HG03280 (cell line): ENCODE measurements at regions not wholly inside any gene's neighbourhood (a gene's known extent, or its start where the extent isn't known, plus 50 kb on each side); places are given as distances from the start of the nearest gene placed in this dataset.

ENCODE experiments used
- ATAC-seq: cut with Tn5 transposase; IDR thresholded peaks from one replicate; pipeline ENCODE4 v1.9.1; 2021; ENCODE audit warnings: mild to moderate bottlenecking, moderate library complexity; ENCODE audit not compliant: unreplicated experiment

DNA sequence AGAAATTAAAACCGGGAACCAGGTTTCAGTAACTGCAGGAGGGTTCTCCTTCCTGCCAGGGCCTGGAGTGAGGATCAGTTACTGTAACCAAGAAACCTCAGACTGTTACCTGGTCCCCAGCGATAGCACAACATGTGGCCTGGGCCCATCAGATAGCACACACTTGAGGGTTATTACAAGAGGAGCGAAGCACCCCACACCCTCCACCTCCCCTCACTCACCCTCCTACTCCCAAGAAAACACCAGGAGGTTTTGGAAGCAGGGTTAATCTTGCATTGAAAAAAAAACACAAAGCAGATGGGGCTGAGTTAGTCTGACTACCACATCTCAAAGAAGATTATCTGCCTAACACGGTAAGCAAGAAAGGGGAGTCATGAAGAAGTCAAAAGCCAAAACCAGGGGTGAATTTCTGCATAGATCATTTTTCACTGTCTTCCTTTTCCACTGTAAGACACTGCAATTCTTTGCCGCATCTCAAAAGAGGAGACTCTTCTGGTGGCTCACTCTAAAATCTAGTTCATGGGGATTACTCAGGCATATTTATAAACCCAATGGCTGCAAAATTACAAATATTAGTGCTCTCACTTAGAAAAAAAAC is 75.9 kb upstream of the DOCK9 start:
- no peak for ATAC-seq

DNA sequence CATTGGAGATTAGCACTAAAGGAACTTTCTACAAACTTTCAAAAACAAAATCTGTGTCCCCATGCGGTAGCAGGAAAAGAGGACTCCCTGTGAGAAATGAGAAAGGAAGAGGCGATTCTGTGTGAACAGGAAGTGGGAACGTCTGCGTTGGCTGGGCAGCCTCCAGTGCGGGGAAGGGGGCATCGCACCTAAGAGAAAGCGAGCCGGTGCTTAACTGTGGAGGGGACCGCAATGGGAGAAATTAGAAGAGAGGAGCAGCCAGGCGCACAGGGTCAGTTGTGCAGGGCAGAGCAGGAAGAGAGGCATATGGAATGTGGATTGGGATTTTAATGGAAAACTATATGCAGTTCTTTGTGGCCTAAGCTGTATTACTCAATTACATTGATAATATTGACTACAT is 77.4 kb upstream of the DOCK9 start:
- ATAC-seq, result no peak

DNA sequence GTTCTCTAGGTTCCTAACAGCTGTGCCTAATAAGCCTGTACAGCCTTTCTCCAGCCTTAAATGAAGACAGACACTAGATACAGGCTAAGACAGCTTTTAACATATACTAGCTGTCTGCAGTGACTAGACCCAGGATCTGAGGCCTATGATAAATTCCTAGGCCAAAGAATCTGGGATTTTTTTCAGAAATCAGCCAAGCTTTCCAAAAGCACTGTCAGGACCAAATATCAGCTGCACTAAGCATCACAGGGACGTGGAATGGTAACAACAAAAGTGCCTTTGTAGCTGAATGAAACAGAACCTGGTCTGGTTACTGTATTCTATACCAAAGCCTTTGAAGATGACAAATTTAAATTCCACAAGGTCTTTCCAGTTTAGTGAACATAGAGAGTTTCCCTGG is 77.9 kb upstream of the DOCK9 start:
- ATAC-seq, result no peak

DNA sequence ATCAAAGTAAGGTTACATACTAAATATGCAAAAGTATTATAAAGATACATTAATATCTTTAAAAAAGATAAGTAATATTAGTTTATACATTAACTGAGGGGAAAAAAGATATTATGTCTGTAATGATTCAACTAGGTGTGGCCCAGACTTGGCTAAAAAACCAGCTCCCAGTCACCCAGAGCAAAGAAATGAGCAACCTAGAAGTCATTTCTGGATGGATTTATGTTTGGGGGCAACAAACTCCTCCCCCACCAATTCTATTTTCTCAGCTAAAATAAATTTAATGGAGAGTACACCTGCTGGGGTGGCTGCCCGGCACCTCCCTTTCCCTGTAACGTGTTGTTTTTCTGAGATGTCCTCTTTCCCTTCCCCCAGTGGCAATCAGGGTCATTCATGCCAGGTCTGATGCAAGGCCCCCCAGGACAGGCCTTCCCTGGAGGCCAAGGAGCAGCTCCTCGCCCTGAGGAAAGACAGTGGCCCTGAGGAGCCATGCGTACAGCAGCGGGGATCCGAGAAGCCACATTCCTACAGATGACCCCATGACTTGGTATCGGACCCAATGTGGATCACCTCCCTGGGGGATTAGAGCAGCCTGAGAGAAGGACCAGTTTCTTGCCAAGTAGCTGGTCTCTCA is 78.6 kb upstream of the DOCK9 start:
- no peak for ATAC-seq

DNA sequence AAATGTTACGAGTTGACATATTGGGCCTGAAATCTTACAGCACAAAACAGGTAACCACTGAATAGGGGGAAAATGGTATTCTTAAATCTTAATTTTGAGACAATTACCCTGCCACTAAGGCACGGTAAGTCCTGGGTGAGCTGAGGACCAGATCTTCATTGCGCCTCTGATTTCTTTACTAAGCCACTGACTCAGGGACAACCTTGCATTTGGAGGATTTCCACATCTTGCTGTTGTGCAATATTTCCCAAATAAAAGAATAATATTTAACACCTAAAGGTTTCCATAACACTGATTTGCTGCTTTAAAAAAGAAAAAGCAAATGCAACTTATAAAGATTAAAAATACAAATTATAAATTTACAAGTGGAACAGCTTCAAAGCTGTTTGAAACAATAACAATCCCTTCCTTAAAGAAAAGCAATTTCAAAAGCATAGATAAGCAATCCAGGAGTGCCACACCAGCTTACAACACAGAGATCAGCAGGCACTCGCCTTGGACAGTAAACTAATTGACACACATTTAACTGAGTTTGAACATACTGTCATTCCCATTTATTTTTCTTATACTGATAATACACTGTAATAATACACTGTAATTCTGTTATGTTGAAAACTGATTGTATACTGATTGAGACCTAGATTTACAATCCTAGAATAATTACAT is 79.6 kb upstream of the DOCK9 start:
- ATAC-seq, result no peak

DNA sequence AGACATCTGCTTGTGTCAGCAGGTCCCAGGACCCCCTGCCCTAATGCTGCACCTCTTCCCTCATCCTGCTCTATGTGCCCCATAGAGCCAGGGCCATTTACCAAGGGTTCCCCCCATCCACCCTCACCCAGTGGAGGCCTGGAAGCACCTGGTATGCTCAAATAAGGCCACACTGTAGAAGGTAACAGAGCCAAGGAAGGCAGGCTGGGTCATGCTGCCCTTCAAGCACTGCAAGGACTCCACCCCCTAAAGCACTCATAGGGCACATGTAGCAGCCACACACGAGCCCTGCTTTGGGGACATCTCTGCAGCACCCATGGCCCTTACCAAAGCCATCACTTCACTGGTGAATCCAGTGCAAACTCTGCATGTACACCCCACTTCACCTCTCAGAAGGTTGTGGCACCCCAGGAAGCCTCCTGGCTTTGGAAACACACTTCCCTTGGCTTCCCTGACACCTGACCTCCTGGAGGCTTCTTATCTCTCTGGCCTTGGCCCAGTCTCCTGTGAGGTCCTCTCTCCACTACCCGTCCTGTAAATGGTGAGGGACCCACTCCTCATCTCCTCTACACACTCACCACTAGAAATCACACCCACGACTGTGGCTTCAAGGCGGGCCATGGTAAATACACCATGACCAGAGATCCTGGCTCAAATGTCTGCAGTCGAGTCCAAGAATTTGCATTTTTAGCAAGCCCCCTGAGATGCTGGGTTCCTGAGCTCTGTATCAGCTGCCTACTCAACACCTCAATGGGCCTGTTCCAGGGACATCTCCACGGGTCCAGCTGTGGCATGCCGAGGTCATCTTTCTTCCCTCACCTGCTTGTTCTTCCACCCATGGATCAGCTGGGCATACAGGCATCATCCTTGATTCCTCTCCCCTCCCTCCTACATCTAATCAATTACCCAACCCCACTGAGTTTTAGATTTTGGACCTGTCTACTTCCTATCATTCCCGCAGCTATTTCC is 80.9 kb upstream of the DOCK9 start:
- no peak for ATAC-seq

DNA sequence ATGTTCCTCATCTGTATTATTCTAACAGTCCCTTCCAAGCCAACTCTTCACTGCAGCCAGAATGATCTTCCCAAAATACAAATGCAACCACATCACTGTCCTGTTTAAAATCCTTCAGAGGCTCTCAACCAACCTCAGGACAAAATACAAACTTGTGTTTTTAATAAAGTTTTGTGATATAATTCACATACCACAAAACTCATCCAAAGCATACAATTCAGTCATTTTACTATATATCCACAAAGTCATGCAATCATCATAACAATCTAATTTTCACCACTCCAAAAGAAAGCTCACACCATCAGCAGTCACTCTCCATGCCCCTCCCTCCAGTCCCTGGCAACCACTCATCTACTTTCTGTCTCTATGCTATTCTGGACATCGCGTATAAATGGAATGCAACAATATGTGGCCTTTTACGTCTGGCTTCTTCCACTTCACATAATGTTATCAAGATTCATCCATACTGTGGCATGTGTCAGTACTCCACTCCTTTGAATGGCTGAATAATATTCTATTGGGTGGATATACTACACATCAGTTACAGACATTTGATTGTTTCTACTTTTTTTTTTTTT is 81.7 kb upstream of the DOCK9 start:
- ATAC-seq, result no peak

DNA sequence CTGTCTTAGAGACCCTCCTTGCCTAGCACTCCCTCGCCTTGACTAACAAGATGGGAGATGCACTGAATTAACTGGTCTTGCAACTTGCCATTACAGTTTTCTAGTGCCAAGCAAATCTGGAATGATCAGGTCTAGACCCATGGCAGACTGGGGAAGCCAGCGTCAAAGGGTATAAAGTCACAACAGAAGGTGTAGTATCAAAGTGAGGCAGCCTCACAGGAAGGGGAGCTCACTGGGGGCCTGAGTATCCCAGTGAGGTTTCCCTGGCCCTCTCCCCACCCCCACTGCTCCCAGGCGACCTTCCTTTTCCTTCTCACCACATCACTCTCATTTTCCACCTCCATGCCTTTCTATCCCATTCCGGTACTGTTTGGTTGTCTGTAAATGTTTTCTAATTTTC is 83.5 kb upstream of the DOCK9 start:
- ATAC-seq, result no peak

DNA sequence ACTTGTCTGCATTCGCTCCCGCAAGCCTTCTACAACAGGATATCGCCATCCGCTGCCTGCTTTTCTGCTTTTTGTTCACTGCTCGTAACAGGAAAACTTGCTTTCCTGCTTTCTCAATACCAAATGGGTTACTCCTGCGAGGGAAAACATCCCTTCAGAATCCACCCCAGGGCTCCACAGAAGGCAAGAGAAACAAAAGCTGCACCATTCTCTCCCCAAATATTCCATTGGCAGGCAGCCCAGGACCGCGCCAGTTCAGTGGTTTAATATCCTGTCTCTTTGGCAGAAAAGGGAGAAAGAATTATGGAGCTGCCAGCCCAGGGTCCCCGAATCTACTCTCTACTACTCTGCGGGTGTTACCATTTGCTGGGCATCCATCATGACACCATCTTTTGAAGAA is 84.7 kb upstream of the DOCK9 start:
- no peak for ATAC-seq

DNA sequence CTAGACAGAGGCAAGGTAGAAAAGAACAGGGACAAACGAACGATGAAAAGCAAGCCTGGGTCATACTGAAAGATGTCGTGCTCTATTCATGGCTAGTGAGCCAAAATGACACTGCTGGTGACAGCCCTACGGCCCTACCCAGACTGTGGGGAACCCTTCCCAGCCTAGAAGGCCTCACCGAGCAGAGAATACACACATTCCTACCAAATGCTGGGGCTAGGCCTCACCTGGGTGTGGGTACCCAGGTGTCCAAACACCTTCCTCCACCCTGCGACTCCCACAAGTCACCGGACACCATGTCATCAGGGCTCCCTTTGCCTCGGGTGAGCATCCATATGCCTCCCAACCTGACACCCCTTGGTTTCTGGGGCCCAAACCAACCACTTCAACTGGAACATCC is 85.3 kb upstream of the DOCK9 start:
- no peak for ATAC-seq

DNA sequence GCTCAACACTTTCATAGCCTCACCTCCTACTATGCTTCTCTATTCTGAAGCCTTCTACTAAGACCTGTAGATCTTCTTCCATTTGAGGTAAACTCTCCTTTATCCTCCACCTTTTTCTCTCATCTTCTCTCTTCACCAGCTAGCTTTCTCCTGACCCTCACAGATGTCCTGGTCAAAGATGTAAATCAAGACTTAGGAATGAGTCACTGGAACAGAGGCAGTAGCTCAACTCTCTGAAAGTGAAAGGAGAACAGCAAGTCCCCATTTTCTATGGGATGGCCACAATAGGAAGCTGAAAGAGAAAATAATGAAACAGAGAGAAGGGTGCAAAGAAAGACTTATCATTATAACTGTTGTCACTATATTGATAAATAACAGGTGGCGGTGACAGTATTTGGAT is 86.1 kb upstream of the DOCK9 start:
- no peak for ATAC-seq

DNA sequence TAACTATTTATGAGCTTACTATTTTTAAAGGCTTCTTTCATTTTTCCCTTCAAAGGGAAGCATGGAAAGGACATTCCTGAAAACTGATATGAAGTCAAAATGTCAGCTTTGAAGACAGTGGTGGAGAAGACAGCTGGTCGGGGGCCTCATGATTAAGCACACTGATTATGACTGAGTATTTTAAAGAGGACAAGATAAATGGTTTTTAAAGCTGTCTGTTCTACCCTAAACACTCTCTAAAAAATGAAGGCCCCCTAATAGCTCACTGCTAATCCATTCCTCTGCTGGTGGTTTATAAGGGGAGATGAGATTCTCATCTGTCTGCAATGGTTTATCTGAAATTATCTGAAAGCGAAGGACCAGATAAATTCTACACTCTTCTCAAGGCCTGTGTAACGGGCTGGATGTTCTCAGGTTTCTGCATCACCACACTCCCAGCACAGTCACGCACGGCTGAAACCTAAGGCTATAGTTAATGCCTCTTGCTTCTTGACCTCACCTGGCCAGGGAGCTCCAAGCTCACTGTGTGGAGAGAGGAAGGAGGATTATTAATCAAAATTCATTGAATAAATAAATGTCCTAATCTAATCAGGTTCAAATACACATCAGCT is 86.9 kb upstream of the DOCK9 start:
- no peak for ATAC-seq

DNA sequence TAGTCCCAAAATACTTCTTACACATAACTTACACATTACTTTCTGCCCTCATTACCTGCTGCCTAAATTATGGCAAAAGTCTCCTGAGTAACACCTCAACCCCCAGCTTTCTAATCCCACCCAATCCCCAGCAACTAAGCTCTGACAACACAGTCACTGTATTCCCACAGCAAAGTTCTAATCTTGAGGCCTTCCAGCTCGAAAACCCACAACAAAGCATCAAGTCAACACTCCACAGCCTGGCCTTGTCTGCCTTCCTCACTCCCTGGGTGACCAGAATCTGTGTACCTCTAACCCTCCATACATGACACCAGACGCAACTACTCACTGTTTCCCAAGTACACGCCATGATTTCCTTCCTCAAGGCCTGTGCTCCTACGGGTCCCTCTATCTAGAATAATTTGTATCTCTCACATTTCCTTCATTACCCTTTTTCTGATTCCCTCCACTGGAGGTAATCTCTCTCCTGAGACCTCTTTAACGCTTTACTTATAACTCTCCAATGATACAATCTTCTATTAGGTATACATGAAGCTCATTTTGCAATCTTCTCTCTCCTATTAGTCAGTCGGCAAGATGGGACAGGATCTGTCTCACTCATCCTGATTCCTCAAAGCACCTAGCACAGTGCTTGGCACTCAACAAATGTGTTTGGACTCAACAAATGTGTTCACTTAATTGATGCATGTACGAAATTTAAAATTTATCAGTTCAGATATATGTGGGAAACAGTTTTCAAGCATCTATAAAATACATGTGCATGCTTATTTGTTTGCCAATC is 87.6 kb upstream of the DOCK9 start:
- ATAC-seq, result no peak

DNA sequence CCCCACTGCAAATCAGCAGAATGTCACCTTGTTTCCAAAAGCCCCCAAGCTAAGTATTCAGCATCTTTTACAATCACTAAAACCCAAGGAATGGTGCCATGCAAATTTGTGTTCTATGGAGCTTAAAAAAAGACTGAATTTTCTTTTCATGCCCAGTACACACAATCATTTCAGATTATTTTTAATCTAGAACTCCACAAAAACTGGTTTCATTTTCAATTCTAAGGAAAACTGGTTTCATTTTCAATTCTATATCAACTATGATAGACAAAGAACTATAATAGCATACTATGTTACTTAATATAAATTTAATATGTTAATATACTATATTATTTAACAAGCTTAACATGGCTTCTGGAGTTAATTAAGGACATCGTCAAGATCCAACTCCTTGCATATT is 88.4 kb upstream of the DOCK9 start:
- no peak for ATAC-seq

DNA sequence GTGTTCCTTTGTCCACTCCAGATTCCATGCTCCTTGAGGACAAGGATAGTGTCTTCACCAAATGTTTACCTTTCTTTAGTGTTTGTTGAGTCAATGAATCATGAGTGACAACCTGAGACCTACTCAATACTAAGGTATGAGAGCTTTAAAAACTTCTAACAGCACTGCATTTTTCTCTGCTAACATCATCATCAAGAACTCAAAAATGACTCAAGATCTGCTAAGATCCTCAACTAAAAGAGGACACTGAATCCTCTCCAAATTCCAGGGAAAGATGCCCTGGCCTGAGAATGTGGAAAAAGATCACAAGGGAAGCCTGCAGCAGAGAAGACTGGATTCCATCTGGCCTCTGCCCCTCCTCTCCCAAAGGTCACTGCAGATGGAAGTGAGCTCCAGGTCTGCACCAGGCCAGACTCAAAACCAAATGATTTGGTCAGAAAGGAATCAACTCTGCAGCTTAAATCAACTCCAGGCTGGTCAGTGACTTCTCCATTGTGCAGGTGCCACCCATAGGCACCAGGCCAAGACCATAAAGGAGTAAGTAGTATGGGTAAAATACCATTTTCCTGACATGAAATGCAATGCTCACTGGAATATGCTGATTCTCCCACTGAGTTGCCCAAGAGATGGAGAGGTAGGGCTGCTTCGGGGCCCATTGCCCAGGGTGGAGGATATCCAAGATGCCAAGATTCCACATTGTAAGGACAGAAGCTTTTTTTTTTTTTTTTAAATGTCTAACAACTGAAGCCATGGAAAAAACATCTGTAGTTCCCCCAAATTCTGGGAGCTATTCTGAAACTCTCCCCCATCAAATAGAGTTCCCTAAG is 89.5 kb upstream of the DOCK9 start:
- no peak for ATAC-seq

DNA sequence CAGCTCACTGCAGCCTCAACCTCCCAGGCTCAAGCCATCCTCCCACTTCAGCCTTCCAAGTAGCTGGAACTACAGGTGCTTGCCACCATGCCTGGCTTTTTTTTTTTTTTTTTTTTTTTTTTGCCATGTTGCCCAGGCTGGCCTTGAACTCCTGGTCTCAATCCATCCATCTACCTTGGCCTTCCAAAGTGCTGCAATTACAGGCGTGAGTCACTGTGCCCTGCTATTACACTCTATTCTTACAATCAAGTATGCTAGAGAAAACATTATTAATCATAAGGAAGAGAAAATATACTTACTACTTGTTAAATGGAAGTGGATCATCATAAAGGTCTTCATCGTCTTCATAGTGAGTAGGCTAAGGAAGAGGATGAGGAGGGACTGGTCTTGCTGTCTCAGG is 93.3 kb upstream of the DOCK9 start:
- no peak for ATAC-seq

DNA sequence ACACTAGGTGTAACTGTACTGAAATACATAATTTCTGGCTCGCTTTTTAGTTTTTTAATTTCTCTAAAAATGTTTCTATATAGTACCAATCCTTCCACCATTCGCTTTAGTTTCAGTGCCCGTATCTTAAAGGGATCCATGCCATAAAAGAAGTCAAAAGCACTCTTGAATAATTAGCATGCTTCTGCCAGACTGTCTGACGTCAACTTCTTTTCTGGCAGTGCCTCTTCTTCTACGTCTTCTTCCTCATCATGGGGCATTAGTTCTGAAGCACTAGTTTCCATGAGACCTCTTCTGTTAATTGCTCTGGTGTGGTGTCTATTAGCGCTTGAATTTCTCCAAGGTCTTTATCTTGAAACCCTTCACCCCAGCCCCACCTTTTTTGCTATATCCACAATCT is 93.8 kb upstream of the DOCK9 start:
- no peak for ATAC-seq

DNA sequence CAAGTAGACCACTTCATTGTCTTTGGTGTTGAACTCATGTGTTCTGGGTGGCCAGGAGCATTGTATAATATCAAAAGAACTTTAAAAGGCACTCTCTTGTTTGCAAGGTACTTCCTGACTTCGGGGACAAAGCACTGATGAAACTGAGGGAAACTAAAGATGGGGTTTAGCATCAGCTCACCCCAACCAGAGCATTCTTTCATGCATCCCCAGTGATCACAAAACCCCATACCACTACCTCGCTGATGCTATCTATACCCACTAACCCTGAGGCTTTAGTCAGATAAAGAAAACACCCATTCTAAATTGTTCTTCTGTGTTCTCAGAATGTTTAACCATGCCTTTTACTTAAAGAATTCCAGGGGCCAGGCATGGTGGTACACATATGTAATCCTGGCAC is 94.5 kb upstream of the DOCK9 start:
- ATAC-seq, result no peak

DNA sequence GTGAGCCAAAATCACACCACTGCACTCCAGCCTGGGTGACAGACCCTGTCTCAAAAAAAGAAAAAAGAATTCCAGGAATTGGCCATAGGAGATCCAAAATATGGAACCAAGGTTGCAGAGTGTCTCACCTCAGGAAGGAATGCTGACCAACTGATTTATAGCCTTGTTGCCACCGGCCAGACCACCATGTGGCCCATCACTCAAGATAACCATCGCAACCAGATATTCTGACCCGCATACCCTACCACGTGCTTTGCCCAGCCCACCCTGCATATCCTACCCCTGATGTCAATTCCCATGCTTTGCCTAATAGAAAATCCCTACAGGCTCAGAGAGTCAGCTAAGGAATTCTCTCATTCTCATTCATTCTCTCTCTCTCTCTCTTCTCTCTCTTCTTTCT is 95.1 kb upstream of the DOCK9 start:
- no peak for ATAC-seq
